HG03175 (cell line): ENCODE measurements at regions not wholly inside any gene's neighbourhood (a gene's known extent, or its start where the extent isn't known, plus 50 kb on each side); places are given as distances from the start of the nearest gene placed in this dataset.
"Not testable (repeated sequence)": the region's sequence is repeated elsewhere in the genome, so short reads cannot be mapped to it uniquely, and the experiment has no call there.

Experiments
- ATAC-seq: cut with Tn5 transposase; IDR thresholded peaks from one replicate; pipeline ENCODE4 v1.9.1; 2021; ENCODE audit warnings: mild to moderate bottlenecking, moderate library complexity; ENCODE audit not compliant: unreplicated experiment

DNA sequence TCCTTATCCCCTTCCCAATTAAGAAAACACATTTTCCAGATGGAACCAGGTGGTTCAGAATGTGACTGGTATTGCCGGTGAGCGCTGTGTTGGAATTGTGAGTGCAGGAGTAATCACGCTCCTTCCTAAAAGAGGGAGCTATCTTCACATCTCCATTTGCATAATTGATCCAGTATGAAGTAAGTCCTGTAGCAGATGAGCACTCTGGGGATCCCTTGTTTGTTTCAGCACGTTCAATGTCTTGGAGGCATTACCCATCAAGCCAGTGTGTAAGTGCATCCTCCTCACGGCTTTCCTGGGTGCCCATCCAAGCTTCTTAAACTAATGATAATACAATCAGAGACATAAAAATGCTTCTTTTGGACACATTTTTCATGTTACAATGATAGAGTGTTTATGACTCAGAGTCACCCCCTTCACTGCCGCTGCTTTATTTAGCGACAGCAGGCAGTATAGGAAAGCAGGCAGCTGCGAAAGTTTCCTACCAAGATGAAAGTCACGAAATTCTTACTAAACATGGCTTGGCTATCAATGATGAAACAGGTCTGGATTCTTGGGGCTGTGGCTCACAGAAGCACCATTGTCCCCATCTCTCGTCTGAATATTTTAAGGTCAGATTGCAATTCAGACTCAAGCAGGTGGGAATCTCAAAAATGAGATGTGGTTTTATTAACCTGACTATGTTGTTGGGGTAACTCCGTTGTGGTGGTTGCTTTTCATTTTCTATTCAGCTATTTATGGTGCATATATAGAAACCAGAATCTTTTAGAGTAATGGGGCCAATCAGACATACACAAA, 346.3 kb upstream of the MDFIC2 start:
- ATAC-seq = no peak

DNA sequence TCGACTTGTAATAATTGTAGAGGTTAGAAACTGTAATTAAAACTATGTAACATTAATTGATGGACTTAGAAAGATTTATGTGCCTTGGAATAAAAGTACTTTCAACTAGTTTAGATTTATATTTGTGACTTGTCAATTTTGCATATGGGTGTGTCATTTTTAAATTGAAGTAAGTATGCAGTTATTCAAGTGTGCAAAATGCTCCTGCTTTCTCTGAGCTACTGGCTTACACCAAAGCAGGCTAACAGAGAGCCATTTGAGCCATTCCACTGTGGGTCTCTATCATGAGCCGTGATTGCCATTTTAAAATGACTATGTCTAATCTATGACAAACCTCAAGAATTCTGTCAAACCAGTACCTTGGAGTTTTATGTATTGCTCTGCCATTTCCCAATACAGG, 345.0 kb upstream of the MDFIC2 start:
- no peak for ATAC-seq

DNA sequence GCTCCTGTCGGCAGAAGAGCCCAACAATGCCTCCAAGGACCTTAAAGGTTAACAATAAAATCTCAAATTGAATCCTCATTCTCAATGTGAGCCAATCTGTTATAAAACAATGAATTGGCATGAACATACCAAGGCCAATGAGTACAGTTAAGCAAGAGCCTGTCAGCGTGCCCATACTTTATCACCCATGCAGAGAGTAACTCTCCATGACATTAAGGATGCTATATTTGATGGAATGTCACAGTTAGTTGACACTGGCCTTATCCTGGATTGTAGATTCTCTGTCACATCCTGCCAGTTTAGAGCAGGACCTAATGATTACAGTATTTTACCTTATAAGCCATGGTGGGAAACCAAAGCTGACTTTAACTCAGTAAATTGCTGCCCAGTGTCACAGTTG, 335.4 kb upstream of the MDFIC2 start:
- ATAC-seq = no peak

DNA sequence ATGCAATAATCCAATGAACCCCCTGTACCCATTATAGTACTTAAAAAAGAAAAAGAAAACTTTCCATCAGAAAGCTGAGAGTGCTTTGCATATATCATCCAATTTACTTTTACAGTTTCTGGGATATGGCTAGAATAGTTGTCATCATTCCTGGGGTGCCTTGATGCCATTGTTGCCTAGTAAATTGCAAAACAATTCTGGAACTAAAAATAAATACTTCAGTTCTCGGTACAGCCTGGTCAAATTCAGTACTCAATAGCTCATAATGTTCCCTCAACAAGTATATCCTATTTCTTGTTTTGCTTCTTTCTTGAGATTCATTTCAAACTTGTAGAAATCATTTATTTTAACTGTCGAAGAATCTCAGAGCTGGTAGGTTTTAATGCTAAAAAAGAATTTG, 334.7 kb upstream of the MDFIC2 start:
- no peak for ATAC-seq

DNA sequence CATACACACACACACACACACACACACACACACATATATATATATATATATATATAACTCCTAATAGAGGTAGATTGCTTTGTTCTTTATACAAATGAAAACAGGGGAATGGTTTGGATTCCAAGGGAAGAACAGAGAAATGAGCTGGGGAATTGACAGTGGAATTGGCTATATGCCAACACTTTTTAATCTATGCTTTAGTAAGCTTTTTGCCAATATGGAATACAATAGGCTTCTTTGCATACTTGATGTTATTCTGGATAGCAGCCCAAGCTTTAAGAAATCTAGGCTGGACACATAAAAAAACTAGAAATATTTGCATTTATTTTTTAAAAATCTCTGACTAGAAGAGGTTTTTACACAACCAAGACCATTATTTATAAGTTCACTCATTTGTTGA, 334.2 kb upstream of the MDFIC2 start:
- ATAC-seq = no peak

DNA sequence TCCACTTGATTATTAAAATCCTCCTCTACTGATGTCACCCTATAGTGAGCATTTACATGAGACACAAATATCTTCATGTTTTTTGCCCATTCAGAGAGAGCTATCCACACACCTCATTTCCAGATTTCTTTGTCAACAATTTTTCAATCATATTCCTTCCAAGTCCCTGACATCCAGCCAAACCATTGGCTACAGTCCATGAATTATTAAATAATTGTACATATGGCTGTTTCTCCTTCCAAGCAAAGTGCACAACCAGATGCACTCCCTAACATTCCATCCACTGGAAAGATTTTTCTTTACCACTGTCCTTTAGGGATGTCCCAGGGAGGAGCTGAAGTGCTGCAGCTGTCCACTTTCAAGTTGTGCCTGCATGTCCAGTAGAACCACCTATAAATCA, 328.0 kb upstream of the MDFIC2 start:
- ATAC-seq = no peak

DNA sequence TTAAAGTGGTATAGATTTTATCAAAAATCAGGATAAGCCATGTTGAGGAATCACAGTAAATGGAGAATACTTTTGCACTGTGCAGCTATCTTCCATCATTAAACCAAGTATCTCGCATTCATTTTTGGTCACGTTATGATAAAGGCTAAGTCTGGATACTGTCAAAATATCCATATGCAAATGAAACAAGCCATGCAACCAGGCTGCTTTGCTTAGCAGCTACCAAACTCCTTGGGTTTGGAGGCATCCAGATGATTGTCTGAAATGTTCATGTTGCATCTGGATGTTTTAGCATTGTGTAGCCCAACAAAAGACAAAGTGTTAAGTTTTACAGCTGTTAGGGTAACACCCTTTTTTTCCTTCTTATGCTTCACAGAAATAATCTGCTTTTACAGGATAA, 322.9 kb upstream of the MDFIC2 start:
- no peak for ATAC-seq

DNA sequence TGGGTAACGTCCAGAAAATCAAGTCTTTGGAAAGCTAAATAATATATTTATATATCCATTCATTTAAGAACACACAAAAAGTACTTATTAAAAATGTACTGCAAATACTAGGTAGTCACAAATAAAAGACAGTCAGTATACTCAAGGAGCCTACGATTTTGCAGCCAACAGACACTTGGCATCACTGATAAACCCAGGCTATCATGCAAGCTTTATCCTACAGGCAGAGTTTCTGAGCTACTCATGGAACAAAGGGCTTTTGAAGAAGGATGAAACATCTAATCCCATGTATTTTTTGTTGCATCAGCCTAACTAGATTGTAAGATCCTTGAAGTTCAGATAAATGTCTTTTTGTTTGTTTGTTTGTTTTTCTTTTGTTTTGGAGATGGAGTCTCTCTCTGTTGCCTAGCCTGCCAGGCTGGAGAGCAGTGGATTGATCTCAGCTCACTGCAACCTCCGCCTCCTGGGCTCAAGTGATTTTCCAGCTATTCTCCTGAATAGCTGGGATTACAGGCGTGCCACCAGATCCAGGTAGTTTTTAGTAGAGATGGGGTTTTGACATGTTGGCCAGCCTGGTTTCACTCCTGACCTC, 319.4 kb upstream of the MDFIC2 start:
- ATAC-seq = no peak

DNA sequence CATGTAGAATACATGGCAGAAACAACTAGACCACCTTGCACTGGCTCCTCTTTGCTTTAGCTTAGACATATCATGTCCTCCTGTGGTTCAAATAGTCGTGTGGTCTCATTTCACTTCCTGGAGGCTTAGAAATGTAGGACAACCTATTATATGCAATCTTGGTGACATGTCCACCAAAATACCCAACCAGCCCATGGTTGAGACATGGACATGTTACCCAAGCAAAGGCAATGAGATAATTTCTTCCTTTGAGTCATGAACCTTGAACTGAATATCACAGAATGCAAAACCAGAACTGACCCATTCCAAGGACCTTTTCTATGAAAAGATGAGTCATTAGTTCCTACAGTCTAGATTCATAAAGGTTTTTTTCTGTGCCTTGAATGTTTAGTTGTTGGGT, 309.0 kb upstream of the MDFIC2 start:
- ATAC-seq = no peak

DNA sequence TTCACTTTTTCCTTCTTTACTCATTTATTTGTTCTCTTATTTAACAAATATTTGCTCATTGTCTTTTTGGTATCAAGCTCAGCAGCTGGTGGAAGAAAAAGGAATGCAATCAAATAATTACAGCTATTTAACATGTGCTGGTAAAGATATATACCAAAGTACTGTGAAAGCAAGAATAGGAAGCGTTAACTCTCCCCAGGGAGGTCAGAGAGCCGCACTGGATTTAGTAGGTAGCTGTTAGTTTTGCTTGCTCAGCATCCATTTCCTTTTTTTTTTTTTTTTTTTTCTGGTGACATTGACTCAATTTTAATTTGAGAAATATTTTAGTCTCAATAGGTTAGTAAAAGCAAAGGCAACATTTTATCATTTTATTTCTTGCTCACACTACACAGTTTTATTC, 308.5 kb upstream of the MDFIC2 start:
- no peak for ATAC-seq

DNA sequence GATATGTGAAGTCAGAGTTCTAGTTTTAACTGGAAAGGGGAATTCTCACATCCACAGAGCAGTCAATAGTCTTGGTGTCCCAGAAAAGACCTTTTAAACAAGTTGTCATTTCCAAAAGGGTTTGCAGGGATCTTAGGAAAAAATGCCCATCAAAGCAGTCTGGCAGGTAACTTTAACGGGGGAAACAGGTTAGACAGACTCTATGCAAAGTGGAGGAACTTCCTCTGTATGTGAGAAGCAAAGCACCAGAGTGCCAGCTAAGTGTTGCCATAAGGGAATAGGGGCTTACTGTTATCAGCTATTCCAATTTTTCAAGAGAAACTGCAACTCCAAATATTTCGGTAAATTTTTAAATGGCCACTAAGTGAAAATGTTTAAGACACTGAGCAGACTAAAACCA, 307.9 kb upstream of the MDFIC2 start:
- no peak for ATAC-seq

DNA sequence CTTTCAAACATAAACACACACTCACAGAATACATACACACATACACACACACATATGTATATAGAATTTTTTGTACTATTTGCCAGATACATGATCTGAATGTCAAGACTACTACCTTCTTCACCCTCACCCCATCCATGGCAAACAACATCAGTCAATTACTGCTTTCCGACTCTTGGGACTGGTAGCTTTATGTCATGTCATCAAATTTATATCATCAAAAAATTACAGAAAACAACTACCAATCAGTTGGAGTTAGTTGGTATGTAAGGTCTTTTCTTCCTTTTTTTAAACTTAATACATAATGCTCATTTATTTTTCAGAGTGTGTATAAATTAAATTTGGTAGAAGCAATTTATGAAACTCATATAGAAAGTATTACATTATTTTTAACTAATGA, 305.7 kb upstream of the MDFIC2 start:
- ATAC-seq = no peak

DNA sequence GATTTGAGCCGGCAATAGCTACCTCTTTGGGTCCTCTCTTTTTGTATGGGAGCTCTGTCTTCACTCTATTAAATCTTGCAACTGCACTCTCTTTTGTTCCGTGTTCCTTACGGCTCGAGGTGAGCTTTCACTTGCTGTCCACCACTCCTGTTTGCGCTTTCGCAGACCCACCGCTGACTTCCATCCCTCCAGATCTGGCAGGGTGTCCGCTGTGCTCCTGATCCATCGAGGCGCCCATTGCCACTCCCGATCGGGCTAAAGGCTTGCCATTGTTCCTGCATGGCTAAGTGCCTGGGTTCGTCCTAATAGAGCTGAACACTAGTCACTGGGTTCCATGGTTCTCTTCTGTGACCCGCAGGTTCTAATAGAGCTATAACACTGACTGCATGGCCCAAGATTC, 304.9 kb upstream of the MDFIC2 start:
- not testable (repeated sequence) for ATAC-seq

DNA sequence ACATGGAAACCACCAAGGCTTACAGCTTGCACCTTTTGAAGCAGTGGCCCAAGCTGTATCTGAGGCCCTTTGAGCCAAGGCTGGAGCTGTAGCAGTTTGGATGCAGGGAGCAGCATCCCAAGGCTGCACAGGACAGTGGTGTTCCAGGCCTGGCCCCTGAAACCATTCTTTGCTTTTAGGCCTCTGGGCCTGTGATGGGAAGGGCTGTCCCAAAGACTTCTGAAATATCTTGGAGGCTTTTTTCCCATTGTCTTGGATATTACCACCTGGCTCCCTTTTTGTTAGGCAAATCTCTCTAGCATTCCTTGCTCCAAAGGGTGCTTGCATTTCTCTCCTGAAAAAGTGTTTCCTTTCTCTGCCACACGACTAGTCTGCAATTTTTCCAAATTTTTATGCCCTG, 302.8 kb upstream of the MDFIC2 start:
- ATAC-seq = no peak

DNA sequence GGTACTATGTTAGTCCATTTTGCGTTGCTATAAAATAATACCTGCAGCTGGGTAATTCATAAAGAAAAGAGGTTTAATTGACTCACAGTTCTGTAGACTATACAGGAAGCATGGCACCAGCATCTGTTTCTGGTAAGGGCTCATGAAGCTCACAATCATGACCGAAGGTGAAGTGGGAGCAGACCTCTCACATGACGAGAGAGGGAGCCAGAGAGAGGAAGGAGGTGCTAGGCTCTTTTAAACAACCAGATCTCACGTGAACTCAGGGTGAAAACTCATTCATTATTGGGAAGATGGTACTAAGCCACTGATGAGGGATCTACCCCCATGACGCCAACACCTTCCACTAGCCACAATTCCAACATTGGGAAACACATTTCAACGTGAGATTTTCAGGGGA, 301.7 kb upstream of the MDFIC2 start:
- no peak for ATAC-seq

DNA sequence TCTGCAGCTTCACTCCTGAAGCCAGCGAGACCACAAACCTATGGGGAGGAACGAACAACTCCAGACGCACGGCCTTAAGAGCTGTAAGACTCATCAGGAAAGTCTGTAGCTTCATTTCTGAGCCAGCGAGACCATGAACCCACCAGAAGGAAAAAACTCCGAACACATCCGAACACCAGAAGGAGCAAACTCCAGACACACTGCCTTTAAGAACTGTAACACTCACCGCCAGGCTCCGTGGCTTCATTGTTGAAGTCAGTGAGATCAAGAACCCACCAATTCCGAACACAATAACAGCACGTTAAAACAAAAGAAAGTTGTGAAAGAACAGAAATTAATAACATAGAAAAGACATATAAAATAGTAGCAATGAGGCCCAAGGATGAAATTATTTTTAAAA, 300.5 kb upstream of the MDFIC2 start:
- no peak for ATAC-seq

DNA sequence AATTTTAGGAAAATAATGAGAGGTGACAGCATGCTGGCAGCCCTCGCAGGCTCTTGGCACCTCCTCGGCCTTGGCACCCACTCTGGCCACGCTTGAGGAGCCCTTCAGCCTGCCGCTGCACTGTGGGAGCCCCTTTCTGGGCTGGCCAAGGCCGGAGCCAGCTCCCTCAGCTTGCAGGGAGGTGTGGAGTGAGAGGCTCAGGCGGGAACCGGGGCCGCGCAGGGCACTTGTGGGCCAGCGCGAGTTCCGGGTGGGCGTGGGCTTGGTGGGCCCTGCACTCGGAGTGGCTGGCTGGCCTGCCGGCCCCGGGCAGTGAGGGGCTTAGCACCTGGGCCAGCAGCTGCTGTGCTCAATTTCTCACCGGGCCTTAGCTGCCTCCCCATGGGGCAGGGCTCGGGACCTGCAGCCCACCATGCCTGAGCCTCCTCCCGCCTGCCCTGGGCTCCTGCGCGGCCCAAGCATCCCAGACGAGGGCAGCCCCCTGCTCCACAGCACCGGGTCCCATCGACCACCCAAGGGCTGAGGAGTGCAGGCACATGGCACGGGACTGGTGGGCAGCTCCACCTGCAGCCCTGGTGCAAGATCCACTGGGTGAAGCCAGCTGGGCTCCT, 299.3 kb upstream of the MDFIC2 start:
- ATAC-seq = not testable (repeated sequence)

DNA sequence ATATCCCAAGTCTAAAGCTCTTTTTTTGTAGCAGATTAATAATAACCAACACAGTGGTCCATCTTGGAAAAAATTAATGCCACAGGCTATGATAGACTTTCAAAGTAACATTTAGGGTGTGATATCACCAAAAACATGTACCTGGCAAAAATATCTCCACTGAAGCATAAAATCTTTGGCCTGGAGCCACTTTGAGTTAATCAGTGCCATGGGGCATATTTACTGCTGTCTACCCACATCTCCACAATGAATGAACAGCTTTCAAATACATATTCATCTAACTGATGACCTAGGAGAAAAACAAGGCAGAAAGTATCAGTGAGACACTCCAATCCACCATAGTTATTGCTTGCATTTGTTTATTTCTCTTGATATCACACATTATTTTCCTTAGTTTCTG, 296.0 kb upstream of the MDFIC2 start:
- ATAC-seq = no peak

DNA sequence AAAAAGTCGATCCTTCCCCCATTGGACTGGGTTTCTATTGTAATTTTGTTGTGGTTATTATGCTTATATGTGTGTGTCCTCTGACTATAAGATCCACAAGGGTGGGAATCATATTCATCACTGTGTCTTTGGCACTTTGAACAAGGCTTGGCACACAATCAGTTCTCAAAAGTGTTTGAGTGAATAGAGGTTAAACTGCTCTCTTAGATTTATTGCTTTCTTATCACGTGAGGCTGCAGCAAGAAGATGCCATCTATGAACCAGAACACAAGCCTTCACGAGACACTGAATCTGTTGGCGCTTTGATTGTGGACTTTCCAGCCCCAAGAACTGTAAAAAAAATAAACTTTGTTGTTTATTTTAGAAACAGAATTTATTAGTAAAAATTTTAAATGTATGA, 295.0 kb upstream of the MDFIC2 start:
- ATAC-seq = no peak

DNA sequence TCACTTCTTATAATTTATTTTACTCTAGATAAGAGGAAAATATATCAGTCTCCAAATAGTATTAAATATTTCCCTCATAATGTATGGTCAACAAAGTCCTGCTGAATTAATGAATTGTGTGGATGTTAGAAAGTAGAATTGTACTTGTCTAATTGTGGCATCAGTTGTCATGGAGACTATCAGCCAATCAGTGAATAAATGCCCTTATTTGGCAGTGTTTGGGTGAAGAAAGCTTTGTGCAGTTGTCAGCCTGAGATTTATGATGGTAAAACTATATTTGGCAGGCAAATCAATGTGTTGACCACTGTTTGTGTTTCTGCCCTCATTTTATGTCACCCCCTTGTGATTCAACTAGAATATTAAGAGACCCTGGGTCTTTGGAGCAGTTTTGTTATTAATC, 293.6 kb upstream of the MDFIC2 start:
- ATAC-seq = no peak

DNA sequence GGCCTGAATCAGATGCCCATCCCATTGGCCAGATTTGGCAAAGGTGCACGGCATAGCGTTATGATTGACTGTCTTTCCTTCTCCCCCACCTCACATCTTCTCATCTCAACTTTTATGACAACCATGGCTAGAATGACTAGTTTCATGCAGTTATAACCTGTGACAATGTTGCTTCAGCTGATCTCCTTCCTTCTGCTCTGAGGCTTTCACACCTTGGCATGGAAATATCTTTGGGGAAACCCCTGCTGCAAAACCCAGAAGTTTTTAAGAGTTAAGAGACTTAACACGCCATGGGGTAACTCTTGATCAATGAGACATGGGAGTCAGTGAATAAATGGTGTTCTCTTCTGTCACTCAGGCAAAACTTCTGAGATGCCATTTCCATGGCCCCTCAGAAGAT, 290.7 kb upstream of the MDFIC2 start:
- ATAC-seq = no peak

DNA sequence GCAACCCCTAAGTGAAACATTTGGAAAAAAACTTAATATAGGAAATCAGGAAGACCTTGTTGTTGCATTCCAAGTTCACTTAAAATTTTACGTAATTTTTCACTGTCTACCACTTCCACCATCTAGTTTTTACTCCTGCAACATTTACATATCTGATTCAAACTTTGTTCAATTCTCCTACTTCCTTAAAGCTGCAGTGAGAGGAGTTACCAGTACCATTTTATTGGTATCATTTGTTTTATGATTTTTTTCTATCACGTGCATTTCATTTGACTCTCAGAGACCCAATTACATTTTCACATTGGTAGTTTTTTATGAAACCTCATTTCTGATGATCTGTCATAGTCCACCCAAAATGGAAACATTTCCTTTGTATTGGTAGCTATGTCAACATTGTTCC, 284.9 kb upstream of the MDFIC2 start:
- ATAC-seq = no peak

DNA sequence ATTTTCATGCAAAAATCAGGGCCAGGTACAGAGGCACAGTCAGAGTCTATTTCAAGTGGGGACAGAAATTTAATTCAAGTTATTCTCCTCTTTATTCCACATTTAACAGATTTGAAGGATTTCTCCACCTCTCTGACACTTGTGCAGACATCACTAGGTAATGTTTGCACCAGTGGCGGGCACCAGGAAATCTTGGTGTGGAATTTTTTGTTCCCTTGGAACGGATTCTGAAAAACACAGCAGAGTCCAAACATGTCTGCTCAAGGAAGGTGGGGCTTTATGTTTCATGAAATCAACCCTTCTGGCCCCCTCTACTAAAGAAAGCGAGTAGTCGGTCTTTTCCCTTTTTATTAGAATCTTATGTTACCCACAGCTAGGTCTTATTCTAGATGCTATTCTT, 271.2 kb upstream of the MDFIC2 start:
- no peak for ATAC-seq
